Stimulated activated CD4-positive, alpha-beta T cell treated with anti-CD3 and anti-CD28 coated beads, TNF-alpha, amount 100 ng/mL, for 1 hour (primary cell): ENCODE measurements at regions not wholly inside any gene's neighbourhood (a gene's known extent, or its start where the extent isn't known, plus 50 kb on each side); places are given as distances from the start of the nearest gene placed in this dataset.
A peak's percentile ranks its signal among the peaks of the same experiment; 100 is the strongest.

Experiments used
- DNase-seq, 3 donors: peaks; one replicate each; pipeline ENCODE4 v3.0.0-alpha.2; 2020; ENCODE audit warnings: low read depth in 3 of 3, low spot score in 1 of 3

DNA sequence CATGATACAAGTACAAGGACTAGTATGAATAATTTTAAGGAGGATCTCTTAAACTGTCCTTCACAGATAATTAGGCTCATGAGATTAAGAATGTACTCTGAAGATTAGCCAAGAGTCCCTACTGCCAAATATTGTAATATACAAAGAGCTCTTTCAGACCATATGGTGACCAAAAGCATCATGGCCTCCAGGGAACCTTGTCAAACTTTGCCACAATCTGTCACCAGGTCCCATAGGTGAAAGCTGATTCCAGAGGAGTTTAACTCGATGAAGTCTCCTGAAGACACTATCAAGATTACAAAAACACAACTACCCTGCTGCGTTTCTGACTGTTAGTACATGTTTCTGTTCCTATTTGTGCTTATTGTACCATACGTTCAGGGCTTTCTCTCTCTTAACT is 395.4 kb upstream of the ITGA1 start:
- DNase-seq, result no peak

- no peak for DNase-seq
Measured at GRCh38 chr5:52409835-52410234, 377.9 kb upstream of the ITGA1 start.

DNA sequence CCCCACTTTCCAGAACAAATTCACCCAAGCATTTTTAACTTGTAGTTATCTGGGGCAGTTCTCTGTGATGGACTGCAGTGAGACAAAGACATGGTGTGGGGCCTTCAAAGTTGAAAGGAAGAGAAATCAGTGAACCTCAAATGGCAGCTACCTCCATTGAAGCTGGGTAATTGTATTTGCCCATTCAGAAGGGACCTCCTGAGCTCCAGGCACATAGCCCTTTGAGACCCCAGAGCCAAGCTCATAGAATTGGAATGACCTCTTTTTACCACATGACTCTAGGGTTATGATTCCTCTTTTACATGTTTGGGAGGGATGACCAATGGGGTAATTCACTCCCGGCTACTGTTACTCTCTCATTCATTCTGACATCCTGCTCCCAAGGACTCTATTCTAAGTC is 368.4 kb upstream of the ITGA1 start:
- DNase-seq, result no peak

GRCh38 chr5:52427615-52428014 is 360.1 kb upstream of the ITGA1 start:
- no peak for DNase-seq

DNA sequence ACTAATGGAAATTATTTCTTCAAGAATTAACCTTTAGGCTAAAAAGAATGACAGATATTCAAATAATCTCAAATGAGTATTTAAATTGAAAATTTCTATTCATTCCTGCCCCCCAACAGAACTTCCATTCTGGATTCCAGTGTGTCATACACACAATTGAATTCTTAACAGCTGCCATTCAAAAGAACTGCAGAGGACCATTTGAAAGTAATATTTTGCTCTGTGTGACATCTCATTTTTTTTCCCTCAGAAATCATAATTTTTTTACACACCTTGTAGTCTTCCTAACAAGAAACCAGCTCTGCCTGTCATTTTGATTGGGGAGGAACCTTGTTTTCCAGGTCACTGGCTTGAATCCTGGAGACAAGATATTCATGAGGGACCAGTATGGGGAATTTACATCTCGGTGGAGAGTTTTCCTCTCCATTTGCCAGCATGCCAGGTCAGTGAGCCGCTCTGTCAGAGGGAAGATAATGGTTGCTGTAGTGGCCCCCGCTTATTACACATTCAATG is 358.7 kb upstream of the ITGA1 start:
- DNase-seq, result no peak

DNA sequence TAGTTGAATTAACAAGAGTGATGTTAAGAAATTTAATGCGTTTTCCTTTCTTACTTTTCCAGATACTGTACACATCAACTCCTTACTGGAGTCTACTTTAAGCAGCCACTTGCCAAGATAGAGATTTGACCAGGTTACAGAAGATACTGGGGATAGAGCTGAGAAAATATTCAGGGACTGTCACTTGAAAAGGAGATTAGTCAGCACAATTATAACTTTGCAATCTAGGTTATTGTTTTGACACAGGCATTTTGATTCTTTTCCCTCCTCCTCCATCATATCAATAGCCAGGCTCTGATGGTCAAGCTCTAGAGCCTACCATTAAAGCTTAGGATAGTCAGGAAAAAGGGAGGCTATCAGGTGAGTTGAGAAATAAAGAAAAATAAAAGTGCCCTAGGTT is 345.9 kb upstream of the ITGA1 start:
- DNase-seq, result no peak

DNA sequence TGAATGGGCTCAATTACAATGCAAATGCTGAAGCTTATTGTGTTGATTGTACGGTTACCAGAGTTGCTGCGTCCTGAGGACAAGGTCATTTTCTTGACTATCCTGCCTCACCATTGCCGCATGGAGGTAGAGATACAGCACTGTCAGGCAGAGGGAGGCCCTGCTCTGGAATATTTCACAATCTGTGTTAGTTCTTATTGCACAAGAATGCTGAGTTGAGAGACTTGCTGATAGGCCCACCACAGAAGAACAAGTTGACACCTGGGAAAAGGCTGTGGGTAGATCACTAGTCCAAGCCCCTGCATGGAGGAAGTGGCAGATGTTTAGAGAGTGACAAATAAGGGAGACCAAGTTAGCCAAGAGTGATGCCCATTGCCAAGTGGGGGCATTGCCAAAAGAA is 344.5 kb upstream of the ITGA1 start:
- DNase-seq, result no peak

- no peak for DNase-seq
Measured at GRCh38 chr5:52448111-52448510, 339.6 kb upstream of the ITGA1 start.

DNA sequence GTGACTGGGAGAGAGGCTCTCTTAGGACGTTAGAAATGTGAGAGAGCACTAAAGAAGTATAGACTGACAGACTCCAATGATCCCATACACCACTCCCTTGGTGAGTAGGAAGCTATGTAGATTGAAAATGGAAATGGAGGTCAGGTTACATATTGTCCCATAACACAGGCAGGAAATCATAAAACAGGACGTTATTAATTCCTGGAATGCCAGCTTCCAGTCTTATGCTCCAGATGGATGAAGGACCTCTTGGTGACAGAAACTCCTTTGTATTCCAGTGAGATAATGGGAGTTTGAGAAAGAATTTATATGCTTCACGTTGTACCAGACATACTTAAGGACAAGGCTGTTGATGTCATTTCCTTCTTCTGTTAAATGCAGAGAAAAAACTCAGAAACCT is 338.2 kb upstream of the ITGA1 start:
- no peak for DNase-seq

- no peak for DNase-seq
Measured at GRCh38 chr5:52452098-52452497, 335.6 kb upstream of the ITGA1 start.

GRCh38 chr5:52453176-52453575 is 334.5 kb upstream of the ITGA1 start:
- DNase-seq, result no peak

GRCh38 chr5:52455920-52456319 is 331.8 kb upstream of the ITGA1 start:
- DNase-seq, result no peak

DNA sequence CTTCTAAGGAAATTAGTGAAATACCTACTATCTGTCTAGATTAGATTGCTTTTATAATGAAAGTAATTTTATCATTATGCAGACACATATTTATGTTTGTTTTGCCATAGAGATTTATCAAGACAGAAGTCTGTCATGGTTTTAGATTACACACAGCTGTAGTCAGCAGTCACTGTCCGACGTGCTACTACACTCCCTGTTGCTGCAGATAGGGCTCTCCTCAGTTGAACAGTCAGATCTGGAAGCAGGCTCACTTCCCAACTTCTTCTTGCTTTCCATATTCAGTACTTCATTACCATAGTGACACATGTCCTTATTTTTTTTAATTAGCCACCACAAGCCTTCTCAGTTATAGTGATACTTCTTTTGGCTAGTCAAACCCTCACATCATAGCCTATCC is 329.9 kb upstream of the ITGA1 start:
- DNase-seq, result no peak

DNA sequence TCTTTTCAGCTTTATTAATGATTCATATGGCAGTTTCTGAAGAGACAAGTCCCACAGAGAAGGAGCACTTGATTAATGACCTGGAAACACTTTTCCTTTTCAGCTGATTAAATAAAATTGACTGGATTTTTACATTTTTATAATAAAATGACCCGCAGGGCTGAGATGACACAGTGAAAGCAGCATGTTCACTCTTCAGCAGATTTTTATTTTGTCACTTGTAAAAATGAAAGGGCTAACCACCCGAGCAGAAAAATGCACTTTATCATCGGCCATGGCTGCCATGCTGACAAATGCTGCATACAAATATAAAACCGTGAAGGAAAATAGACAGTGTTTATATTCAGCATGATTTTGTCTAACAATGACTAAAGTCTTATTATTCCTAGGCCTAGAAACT is 321.6 kb upstream of the ITGA1 start:
- no peak for DNase-seq

DNA sequence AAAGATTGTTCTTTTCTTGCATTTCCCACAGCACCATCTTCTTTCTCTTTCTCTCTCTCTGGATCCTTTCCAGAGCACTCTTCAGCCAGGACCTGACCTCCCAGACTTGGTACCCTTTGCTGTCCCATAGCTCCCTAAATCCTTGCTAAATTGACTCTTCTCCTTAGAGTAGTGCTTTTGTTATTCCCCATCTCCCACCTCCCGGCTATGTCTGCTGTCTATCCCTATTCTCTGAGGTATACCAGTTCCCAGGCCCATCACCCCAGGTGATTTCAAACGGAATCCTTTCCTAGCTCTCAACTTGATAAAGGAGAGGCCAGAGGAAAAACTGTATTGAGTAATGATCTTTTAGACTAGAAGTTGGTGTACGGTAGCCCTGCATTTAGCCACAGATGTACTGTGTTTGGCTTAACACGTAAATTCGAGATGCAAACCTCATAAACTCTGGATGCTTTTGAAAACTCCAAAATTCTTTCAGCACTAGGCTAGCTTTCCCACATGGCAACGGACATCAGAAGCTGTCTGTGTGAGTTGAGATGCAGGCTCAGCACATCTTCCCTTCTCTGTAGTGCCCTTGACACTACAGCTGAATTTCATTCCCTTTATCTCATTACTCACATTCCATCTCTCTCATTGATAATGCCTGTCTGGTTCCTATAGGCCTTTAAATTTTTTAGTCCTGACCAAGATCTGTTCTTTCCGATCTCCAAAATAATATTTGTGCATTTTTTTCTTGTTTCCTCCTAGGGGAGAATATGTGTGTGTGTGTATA is 320.8 kb upstream of the ITGA1 start:
- DNase-seq, result no peak

DNA sequence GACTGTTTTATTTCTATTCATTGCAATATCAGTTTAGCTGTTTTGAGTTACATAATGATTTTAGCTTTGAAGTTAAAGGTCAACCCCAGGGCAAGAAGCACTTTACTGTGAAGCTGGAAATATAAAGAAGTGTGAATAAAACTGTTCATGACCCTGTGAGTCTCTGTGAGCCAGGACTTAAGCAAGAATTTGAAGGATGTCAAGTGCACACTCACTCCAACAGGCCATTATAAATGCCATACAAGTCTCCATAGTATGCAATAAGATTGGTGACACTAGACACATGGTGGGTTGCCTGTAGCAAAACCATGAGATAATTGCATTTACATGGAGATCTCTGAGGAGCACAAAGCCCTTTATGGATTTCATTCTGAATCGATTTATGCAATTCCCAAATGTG is 318.7 kb upstream of the ITGA1 start:
- no peak for DNase-seq

DNA sequence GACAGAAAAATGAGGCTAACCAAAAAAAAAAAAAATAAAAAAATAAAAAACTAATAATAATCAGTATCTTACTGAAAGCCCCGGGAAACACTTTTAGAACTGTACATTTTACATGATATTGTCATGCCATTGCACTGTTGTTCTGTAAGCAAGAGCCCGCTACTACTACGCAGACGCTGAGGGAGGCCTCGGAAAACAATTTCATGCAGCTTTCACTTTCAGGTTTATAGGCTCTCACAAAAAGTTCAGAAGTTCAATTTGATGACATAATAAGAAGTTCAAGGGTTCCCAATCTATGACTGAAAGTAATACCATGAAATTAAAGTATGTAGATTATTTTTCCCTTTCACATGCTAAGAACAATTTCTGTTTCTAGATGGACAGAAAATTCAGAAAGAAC is 318.3 kb upstream of the ITGA1 start:
- peak in 1 of 3 donors; percentile 0 for DNase-seq

DNA sequence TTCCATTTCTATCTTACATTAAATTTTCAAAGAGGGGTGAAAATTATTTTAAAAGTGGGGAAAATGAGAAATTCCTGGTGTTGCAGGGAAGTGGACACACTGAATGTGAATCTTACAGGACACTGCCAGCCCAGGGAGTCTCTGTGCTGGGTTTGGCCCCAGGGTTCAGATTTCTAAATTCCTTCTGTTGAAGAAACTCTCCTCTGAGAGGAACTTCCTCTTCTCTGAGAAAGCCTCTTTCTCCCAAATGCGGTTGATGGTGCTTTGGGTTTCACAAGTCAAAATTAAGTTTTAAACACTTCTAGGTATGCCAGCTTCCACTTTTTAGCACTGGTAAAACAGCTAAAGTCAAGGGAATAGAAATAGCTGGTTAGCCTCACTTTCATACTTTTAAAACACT is 317.9 kb upstream of the ITGA1 start:
- DNase-seq, result no peak

DNA sequence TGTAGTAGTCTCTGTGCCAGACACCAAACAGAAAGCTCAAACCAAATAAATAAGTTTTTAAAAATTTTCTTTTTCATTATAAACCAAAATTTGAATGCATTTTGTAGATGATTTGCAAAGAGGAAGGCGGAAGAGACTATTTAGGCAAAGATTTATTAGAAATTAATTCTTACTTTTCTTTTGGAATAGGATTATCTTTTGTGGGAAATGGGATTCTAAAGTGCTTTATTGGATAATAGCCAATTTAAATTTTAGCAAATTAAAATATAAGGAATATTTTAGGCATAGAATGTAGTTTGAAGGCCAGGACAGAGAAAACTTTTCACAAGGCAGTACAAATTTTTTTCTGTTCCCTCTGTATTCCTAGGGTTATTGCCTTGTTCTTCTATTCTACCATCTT is 311.4 kb upstream of the ITGA1 start:
- DNase-seq, result no peak

GRCh38 chr5:52481201-52481600 is 306.5 kb upstream of the ITGA1 start:
- no peak for DNase-seq

DNA sequence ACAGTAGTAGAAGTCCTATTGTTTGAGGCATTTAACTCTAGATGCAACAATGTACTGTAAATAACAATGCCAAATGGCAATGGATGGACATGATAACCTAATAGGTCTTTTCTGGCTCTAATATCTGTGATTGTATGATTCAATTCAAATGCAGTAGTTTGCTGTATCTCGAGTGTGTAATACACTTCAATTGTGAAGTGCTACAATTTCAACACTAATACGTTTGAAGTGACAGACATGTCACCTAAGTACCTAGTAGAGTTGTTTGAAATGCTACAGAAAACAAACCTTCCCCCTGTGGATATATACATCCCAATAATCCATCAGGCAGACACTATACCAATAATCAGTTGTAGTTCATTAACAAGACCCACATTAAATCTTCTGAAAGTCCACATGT is 305.9 kb upstream of the ITGA1 start:
- DNase-seq, result no peak

- DNase-seq, result no peak
Measured at GRCh38 chr5:52491071-52491787, 296.5 kb upstream of the ITGA1 start.

DNA sequence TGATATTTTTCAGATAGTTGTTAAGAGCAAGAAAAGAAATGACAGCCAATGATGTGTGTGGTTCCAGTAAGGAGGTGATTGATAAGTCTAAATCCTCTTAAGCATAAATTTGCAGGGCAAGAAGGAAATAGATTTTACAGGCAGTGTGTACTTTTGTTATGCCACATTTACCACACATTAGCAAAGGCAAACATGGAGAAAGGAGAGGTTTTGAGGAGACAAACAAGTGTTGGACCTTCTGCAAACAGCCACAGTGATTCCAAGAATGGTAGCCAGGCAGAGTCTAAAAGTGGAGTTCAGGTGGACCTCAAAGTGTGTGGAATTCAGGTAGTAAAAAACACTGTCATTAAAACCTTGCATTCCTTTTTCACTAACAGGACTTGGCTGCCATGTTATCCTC is 295.9 kb upstream of the ITGA1 start:
- no peak for DNase-seq
